Brain microvascular endothelial cell (primary cell): ENCODE measurements at regions not wholly inside any gene's neighbourhood (a gene's known extent, or its start where the extent isn't known, plus 50 kb on each side); places are given as distances from the start of the nearest gene placed in this dataset.

Experiments used
- DNase-seq: peaks from one replicate; pipeline ENCODE4 v3.0.0-alpha.2; 2020
- H3K27ac ChIP-seq: fragments of 250-450 bp; sonication (Bioruptor Pico); 2 replicates; pipeline ENCODE4 v1.5.1; 2020; ENCODE audit warnings: mild to moderate bottlenecking, moderate library complexity
- H3K27me3 ChIP-seq: fragments of 250-450 bp; sonication (Bioruptor Pico); replicated peaks from 2 replicates; pipeline ENCODE4 v1.5.1; 2020; ENCODE audit warnings: mild to moderate bottlenecking
- H3K36me3 ChIP-seq: fragments of 250-450 bp; sonication (Bioruptor Pico); replicated peaks from 2 replicates; pipeline ENCODE4 v1.5.1; 2020; ENCODE audit warnings: mild to moderate bottlenecking
- H3K4me3 ChIP-seq: 2 replicates; pipeline ENCODE4 v1.5.1; 2011; ENCODE audit warnings: low read depth, mild to moderate bottlenecking, control low read depth, low read length, moderate library complexity
- CTCF ChIP-seq: IDR thresholded peaks from 2 replicates; pipeline ENCODE4 v1.5.1; 2011; ENCODE audit warnings: low read depth, mild to moderate bottlenecking, moderate library complexity, low read length, control low read depth, inconsistent platforms; ENCODE audit errors: missing control alignments
- in situ Hi-C: cut with HindIII; loops from 2 replicates; pipeline ENCODE4 v1.10.0; 2017; ENCODE audit warnings: low sequenced_read_pairs, low pct_ligation_motif_present

GRCh38 chr9:31848505-31849285 is 535.7 kb upstream of the ACO1 start:
- Histone ChIP-seq H3K27ac (no peak overlapping the region), H3K36me3 (no peaks in the 10 kb centered on the region), H3K27me3 (no peaks in the 10 kb centered on the region), H3K4me3 (no peak overlapping the region)
- DNase-seq, result no peak
- in situ Hi-C loops, result no loop called here
- TF ChIP-seq CTCF, result no peak

- H3K4me3 ChIP-seq, result no peak overlapping the region
- H3K27ac ChIP-seq, result no peak overlapping the region
- no peak for DNase-seq
- in situ Hi-C loops, result no loop called here
- no peak for TF ChIP-seq CTCF
- no peaks in the 10 kb centered on the region for H3K27me3 ChIP-seq
- no peaks in the 10 kb centered on the region for H3K36me3 ChIP-seq
These were observed 530.3 kb upstream of the ACO1 start for GRCh38 chr9:31854187-31854586.

GRCh38 chr9:31868830-31869229 is 515.6 kb upstream of the ACO1 start:
- H3K36me3 ChIP-seq, result no peaks in the 10 kb centered on the region
- DNase-seq, result no peak
- in situ Hi-C loops, result no loop called here
- no peak overlapping the region for H3K27ac ChIP-seq
- no peak for TF ChIP-seq CTCF
- no peaks in the 10 kb centered on the region for H3K27me3 ChIP-seq
- H3K4me3 ChIP-seq, result no peak overlapping the region

- DNase-seq, result no peak
- Histone ChIP-seq H3K27ac (no peak overlapping the region), H3K4me3 (no peak overlapping the region), H3K36me3 (no peaks in the 10 kb centered on the region), H3K27me3 (no peaks in the 10 kb centered on the region)
- in situ Hi-C loops, result no loop called here
- TF ChIP-seq CTCF, result no peak
These were observed 514.2 kb upstream of the ACO1 start for GRCh38 chr9:31870276-31870675.

GRCh38 chr9:31873722-31874121 is 510.7 kb upstream of the ACO1 start:
- in situ Hi-C loops, result no loop called here
- no peak overlapping the region for H3K27ac ChIP-seq
- H3K36me3 ChIP-seq, result no peaks in the 10 kb centered on the region
- H3K27me3 ChIP-seq, result no peaks in the 10 kb centered on the region
- no peak for TF ChIP-seq CTCF
- no peak for DNase-seq
- no peak overlapping the region for H3K4me3 ChIP-seq

GRCh38 chr9:31894008-31894407 is 490.4 kb upstream of the ACO1 start:
- H3K4me3 ChIP-seq, result no peak overlapping the region
- DNase-seq, result no peak
- no peak for TF ChIP-seq CTCF
- in situ Hi-C loops, result no loop called here
- H3K27ac ChIP-seq, result no peak overlapping the region
- H3K27me3 ChIP-seq, result no peaks in the 10 kb centered on the region
- H3K36me3 ChIP-seq, result no peaks in the 10 kb centered on the region
